Urinary bladder (tissue), 3 donors: ENCODE measurements at regions not wholly inside any gene's neighbourhood (a gene's known extent, or its start where the extent isn't known, plus 50 kb on each side); places are given as distances from the start of the nearest gene placed in this dataset.

Experiments used
- DNase-seq: peaks from one replicate; pipeline ENCODE4 v3.0.0-alpha.2; 2015; ENCODE audit errors: extremely low spot score
- H3K27ac ChIP-seq: one replicate; pipeline ENCODE4 v1.5.1; 2013; ENCODE audit warnings: low read depth, mild to moderate bottlenecking, moderate library complexity
- H3K36me3 ChIP-seq: one replicate; pipeline ENCODE4 v1.6.1; 2013; ENCODE audit warnings: mild to moderate bottlenecking, moderate library complexity; ENCODE audit not compliant: insufficient read depth
- H3K4me1 ChIP-seq: one replicate; pipeline ENCODE4 v1.6.1; 2013; ENCODE audit warnings: mild to moderate bottlenecking, moderate library complexity; ENCODE audit not compliant: insufficient read depth
- H3K4me3 ChIP-seq: one replicate; pipeline ENCODE4 v1.5.1; 2013; ENCODE audit warnings: low read depth, low read length
- WGBS: extraction: QIAGEN DNeasy Blood & Tissue Kit; methylation state at CpG from one replicate; pipeline ENCODE4 v1.1.7; 2013; 5-methylcytosine and 5-hydroxymethylcytosine counted together
- donor health status: healthy with polysubstance abuse.
- donor health status: healthy.

- H3K4me1 ChIP-seq = no peaks in the 10 kb centered on the region
- no peaks in the 10 kb centered on the region for H3K36me3 ChIP-seq
- DNase-seq = no peak
- H3K27ac ChIP-seq = no peak overlapping the region
- no peak overlapping the region for H3K4me3 ChIP-seq
- 96% methylated on average over 7 of the region's 7 CpGs for WGBS
Measured at GRCh38 chr13:105537113-105537512, 998.3 kb downstream of the EFNB2 start.

- no peak for DNase-seq
- H3K4me3 ChIP-seq = no peak overlapping the region
- H3K4me1 ChIP-seq = no peaks in the 10 kb centered on the region
- WGBS = 75% methylated on average over 3 of the region's 3 CpGs
- H3K27ac ChIP-seq = no peak overlapping the region
- no peaks in the 10 kb centered on the region for H3K36me3 ChIP-seq
Measured at GRCh38 chr13:105530468-105530867, 1005.0 kb downstream of the EFNB2 start.

- no peak for DNase-seq
- no peaks in the 10 kb centered on the region for H3K4me1 ChIP-seq
- H3K4me3 ChIP-seq = no peak overlapping the region
- no peak overlapping the region for H3K27ac ChIP-seq
- no peaks in the 10 kb centered on the region for H3K36me3 ChIP-seq
- 87% methylated on average over 5 of the region's 5 CpGs for WGBS
Measured at GRCh38 chr13:105527127-105527526, 1008.3 kb downstream of the EFNB2 start.

GRCh38 chr13:105519771-105520170 is 1015.7 kb downstream of the EFNB2 start:
- H3K4me3 ChIP-seq = no peak overlapping the region
- WGBS = 91% methylated on average over 1 of the region's 1 CpG
- no peak overlapping the region for H3K27ac ChIP-seq
- H3K36me3 ChIP-seq = no peaks in the 10 kb centered on the region
- H3K4me1 ChIP-seq = no peaks in the 10 kb centered on the region
- no peak for DNase-seq

GRCh38 chr13:105518086-105518485 is 1017.4 kb downstream of the EFNB2 start:
- Histone ChIP-seq H3K27ac (no peak overlapping the region), H3K4me1 (no peaks in the 10 kb centered on the region), H3K4me3 (no peak overlapping the region), H3K36me3 (no peaks in the 10 kb centered on the region)
- no peak for DNase-seq
- WGBS = 97% methylated on average over 4 of the region's 4 CpGs

- Histone ChIP-seq H3K27ac (no peak overlapping the region), H3K36me3 (no peaks in the 10 kb centered on the region), H3K4me3 (no peak overlapping the region), H3K4me1 (no peaks in the 10 kb centered on the region)
- no peak for DNase-seq
- WGBS = 80% methylated on average over 4 of the region's 4 CpGs
Measured at GRCh38 chr13:105514401-105514800, 1021.1 kb downstream of the EFNB2 start.

- 94% methylated on average over 2 of the region's 2 CpGs for WGBS
- Histone ChIP-seq H3K4me3 (no peak overlapping the region), H3K36me3 (no peaks in the 10 kb centered on the region), H3K4me1 (no peaks in the 10 kb centered on the region), H3K27ac (no peak overlapping the region)
- no peak for DNase-seq
Measured at GRCh38 chr13:105513448-105513847, 1022.0 kb downstream of the EFNB2 start.

GRCh38 chr13:105509981-105510762 is 1025.3 kb downstream of the EFNB2 start:
- no peak for DNase-seq
- 75% methylated on average over 7 of the region's 7 CpGs for WGBS

GRCh38 chr13:105506463-105506862 is 1029.0 kb downstream of the EFNB2 start:
- H3K36me3 ChIP-seq = no peaks in the 10 kb centered on the region
- H3K4me3 ChIP-seq = no peak overlapping the region
- H3K27ac ChIP-seq = no peak overlapping the region
- 87% methylated on average over 9 of the region's 9 CpGs for WGBS
- no peaks in the 10 kb centered on the region for H3K4me1 ChIP-seq
- no peak for DNase-seq

More at GRCh38 chr13:105509981-105510762, 1025.3 kb downstream of the EFNB2 start:
- Histone ChIP-seq H3K4me3 (no peak overlapping the region), H3K4me1 (no peaks in the 10 kb centered on the region), H3K27ac (no peak overlapping the region), H3K36me3 (no peaks in the 10 kb centered on the region)

- no peaks in the 10 kb centered on the region for H3K36me3 ChIP-seq
- 70% methylated on average over 5 of the region's 5 CpGs for WGBS
- no peak for DNase-seq
Measured at GRCh38 chr13:105502193-105502592, 1033.3 kb downstream of the EFNB2 start.

GRCh38 chr13:105497597-105497996 is 1037.9 kb downstream of the EFNB2 start:
- DNase-seq = no peak
- Histone ChIP-seq H3K36me3 (no peaks in the 10 kb centered on the region), H3K27ac (no peak overlapping the region), H3K4me3 (no peak overlapping the region), H3K4me1 (no peaks in the 10 kb centered on the region)
- WGBS = 78% methylated on average over 3 of the region's 3 CpGs

More at GRCh38 chr13:105502193-105502592, 1033.3 kb downstream of the EFNB2 start:
- Histone ChIP-seq H3K4me1 (no peaks in the 10 kb centered on the region), H3K4me3 (no peak overlapping the region), H3K27ac (no peak overlapping the region)

GRCh38 chr13:105492216-105492615 is 1043.2 kb downstream of the EFNB2 start:
- Histone ChIP-seq H3K4me1 (no peaks in the 10 kb centered on the region), H3K4me3 (no peak overlapping the region), H3K27ac (no peak overlapping the region), H3K36me3 (no peaks in the 10 kb centered on the region)
- no peak for DNase-seq

GRCh38 chr13:105491345-105491744 is 1044.1 kb downstream of the EFNB2 start:
- DNase-seq = no peak
- H3K4me3 ChIP-seq = no peak overlapping the region
- 65% methylated on average over 3 of the region's 3 CpGs for WGBS
- H3K4me1 ChIP-seq = no peaks in the 10 kb centered on the region
- H3K36me3 ChIP-seq = no peaks in the 10 kb centered on the region
- H3K27ac ChIP-seq = no peak overlapping the region

- WGBS = 51% methylated on average over 2 of the region's 2 CpGs
- no peak for DNase-seq
Measured at GRCh38 chr13:105485081-105485480, 1050.4 kb downstream of the EFNB2 start.

More at GRCh38 chr13:105485081-105485480, 1050.4 kb downstream of the EFNB2 start:
- Histone ChIP-seq H3K36me3 (no peaks in the 10 kb centered on the region), H3K27ac (no peak overlapping the region), H3K4me1 (no peaks in the 10 kb centered on the region), H3K4me3 (no peak overlapping the region)
